ENCODE measurements at regions not wholly inside any gene's neighbourhood (a gene's known extent, or its start where the extent isn't known, plus 50 kb on each side); places are given as distances from the start of the nearest gene placed in this dataset.

DNA sequence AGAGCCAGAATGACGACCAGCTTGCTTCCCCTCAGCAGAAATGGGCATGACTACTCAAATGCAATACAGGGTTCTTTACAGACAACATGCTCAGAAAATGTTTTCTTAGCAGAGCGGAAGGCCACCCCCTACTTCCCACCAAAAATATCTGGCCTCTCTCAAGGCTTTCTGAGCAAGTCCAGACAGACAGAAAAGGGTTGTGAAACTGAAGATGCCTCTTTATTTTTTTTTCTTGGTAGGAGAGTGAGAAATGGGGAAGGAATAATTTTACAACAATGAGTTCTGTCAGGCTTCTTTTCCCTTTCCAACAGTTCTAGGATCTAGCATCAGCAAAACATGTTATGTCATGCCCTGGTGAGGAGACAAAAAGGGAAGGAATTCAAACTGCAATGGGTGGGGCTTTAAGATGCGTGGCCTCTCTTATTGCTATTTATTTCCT, 172.0 kb upstream of the CAMK1G start:
- FAIRE-seq, result no peak
- TF ChIP-seq, protein P1, sequence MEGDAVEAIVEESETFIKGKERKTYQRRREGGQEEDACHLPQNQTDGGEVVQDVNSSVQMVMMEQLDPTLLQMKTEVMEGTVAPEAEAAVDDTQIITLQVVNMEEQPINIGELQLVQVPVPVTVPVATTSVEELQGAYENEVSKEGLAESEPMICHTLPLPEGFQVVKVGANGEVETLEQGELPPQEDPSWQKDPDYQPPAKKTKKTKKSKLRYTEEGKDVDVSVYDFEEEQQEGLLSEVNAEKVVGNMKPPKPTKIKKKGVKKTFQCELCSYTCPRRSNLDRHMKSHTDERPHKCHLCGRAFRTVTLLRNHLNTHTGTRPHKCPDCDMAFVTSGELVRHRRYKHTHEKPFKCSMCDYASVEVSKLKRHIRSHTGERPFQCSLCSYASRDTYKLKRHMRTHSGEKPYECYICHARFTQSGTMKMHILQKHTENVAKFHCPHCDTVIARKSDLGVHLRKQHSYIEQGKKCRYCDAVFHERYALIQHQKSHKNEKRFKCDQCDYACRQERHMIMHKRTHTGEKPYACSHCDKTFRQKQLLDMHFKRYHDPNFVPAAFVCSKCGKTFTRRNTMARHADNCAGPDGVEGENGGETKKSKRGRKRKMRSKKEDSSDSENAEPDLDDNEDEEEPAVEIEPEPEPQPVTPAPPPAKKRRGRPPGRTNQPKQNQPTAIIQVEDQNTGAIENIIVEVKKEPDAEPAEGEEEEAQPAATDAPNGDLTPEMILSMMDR (IDR thresholded peaks at IDR 0.05; ENCODE audit: insufficient read depth, missing control alignments), result no peak
- no peak for DNase-seq (ENCODE audit: insufficient read length, low spot score)

DNA sequence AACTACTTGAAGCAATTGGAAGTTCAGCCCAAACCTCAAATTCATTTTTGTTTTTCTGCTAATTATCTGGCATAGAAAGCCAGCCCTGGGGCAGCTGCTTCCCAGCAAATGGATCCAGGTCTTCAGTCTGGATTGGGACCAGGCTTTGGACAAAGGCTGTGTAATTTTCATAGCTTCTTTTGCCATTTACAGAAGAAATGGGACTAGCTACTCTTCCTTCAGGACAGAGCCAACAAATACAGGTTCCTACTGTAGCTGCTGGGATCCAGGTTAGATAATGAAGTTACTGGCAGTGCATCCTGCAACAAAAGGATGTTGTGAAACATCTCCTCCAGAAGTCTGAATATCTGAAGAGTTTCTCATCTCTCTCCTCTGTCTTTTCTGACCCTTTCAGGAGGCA, 171.5 kb upstream of the CAMK1G start:
- FAIRE-seq (no peak), DNase-seq (ENCODE audit: insufficient read length, low spot score) (no peak)
- TF ChIP-seq, protein P1 (IDR thresholded peaks at IDR 0.05; ENCODE audit: insufficient read depth, missing control alignments), result no peak

DNA sequence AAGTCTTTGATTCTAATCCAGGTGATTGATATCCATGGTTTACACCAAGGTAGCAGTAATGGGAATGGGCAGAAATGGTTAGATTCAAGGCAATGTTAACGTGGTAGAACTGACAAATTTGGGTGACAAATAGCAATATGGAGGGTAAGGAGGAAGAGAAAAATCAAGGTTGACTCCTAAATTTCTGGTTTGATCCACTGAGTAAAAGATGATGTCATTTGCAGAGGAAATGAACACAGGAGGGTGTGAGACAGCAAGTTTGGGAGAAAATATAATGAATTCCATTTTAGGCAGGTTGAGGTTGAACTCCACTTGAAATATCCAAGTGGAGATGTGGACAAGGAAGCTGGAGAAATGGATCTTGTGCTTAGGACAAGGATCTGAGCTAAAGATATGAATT, 170.9 kb upstream of the CAMK1G start:
- FAIRE-seq, result no peak
- DNase-seq (ENCODE audit: insufficient read length, low spot score), result no peak
- TF ChIP-seq, protein P1 (IDR thresholded peaks at IDR 0.05; ENCODE audit: insufficient read depth, missing control alignments), result no peak

DNA sequence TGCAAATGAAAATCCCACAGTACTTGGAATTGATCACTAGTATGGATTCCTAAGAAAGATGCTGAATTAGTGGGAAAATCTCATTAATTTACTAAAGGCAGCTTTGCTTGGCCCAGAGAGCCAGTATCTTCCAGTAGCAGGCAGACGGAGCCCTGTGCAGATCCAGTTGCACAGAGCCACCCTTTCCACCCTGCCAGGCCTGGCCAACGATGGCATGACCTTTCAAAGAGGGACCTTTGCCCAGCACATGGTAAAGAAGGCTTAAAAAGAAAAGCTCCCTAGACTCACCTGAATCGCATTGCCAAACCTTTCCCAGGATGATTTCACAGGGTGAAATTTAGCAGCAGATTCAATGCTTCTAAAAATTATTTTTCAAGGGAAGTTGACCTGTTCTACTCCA, 170.5 kb upstream of the CAMK1G start:
- no peak for FAIRE-seq

DNA sequence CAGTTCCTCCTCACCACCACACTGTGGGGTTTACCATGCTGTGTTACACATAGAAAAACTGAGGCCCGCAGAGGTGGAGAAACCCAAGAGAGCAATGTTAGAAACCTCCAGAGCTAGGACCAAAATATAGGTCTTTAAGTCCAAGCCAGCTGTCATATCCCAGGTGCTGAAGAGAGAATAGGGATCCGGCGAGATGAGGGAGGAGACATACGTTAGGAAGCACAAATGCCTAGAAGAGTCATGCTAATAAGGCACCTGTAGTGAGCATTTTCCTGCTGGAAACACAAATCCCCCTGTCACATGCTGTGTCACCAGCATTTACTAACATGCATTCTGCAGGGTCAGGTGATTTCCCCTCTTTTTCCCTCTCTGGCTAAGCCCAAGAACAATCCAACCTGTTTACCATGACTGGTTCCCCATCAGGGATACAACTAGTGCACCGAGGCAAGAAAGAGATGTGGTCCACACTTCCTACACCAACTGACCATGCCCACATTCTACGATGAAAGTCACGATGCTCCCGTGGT, 168.6 kb upstream of the CAMK1G start:
- no peak for FAIRE-seq

More for the DNA sequence above, 170.5 kb upstream of the CAMK1G start:
- DNase-seq (ENCODE audit: insufficient read length, low spot score), result no peak
- TF ChIP-seq, protein P1 (IDR thresholded peaks at IDR 0.05; ENCODE audit: insufficient read depth, missing control alignments), result no peak

DNA sequence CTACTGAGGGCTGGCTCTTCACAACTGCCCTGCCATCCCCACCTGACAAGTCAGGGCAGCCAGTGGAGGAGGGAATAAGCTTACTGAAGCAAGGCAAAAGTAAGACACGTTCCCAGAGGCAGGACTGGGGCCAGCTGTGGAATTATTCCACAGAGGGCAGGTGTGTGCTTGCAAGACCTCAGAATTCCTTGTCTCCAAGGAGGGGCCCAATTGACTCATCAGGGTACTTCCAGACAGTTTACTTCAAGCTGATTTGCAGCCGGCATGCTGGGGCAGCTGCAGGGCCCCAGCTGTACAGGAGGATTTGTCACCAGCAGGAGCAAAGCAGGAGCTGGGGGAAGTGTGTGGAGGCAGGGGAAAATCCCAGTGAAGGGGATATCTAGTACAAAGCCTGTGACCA, 167.5 kb upstream of the CAMK1G start:
- TF ChIP-seq, protein P1 (IDR thresholded peaks at IDR 0.05; ENCODE audit: insufficient read depth, missing control alignments), result no peak
- no peak for DNase-seq (ENCODE audit: insufficient read length, low spot score)
- FAIRE-seq, result no peak

More for the DNA sequence above, 168.6 kb upstream of the CAMK1G start:
- DNase-seq (ENCODE audit: insufficient read length, low spot score), result no peak
- TF ChIP-seq, protein P1 (IDR thresholded peaks at IDR 0.05; ENCODE audit: insufficient read depth, missing control alignments), result no peak

DNA sequence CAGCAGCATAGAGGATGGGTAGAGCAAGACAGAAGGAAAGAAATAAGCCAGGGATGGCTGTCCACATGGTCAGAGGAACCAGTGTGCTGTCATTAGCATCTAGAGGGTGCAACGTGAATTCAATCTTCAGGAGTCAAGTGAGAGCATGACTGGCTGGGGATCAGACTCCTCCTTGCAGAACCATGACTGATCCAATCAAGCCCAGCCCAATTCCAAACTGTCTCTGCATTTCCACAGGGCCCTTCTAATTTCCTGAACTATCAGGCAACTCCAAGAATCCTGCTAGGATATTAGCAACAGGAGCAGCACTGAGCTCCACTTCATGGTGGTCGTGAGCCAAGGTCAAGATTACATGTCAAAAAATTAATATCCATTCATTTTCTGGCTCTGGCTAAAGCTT, 166.8 kb upstream of the CAMK1G start:
- DNase-seq (ENCODE audit: insufficient read length, low spot score), result no peak
- FAIRE-seq, result no peak
- TF ChIP-seq, protein P1 (IDR thresholded peaks at IDR 0.05; ENCODE audit: insufficient read depth, missing control alignments), result no peak
